ENCODE measurements at regions not wholly inside any gene's neighbourhood (a gene's known extent, or its start where the extent isn't known, plus 50 kb on each side); places are given as distances from the start of the nearest gene placed in this dataset.
"Not testable (repeated sequence)": the region's sequence is repeated elsewhere in the genome, so short reads cannot be mapped to it uniquely, and the experiment has no call there.

GRCh38 chr6:74199215-74199915, 503.4 kb downstream of the CD109 start:
- DNase-seq, result peak; percentile 17 to 62 (median 22)

DNA sequence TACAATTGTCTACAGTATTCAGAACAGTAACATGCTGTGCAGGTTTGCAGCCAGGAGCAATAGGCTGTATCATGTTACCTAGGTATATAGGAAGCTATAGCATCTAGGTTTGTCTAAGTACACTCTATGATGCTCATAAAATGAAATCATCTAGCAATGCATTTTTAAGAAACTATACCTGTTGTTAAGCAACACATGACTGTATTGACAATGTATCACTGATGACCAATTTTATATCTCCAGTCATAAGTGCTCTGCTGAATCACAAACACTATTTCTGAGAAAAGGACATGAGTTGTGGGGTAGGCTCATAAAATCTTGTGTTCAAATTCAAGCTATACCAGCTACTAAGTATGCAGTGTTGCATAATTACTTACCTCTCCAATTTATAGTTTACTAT, 501.3 kb downstream of the CD109 start:
- DNase-seq, result no peak

DNA sequence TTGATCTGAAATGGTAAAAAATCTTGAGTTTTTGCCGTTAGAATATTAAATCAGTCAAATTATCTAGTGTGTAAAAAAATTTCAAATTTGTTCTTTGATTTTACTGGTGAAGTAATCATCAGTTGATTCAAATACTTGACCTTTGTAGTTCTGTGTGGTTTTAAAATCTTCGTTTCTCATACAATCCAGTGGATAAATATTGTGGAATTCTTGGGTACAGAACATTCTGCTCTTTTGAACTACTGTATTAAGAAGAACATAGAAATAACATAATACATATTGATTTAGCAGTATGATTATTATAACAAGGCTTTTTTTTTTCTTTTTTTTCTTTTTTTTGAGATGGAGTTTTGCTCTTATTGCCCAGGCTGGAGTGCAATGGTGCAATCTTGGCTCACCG, 491.8 kb downstream of the CD109 start:
- DNase-seq, result no peak

DNA sequence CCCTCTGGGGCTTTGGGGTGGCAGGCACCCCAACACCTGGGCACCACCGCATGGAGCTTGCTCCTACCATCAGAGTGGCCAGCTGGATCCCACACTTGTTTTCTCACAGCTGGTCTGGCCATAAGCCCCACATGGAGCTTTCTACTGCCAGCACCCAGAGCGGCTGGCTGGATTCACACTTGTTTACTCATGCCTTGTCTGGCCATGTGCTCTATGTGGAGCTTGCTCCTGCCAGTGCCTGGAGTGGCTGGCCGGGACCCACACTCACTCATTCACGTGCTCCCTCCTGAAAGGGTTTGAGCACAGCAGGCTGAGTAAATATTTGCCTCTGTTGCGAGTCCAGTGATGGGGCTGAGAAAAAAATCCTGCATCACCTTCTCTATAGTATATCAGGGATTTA, 487.0 kb downstream of the CD109 start:
- DNase-seq, result no peak

DNA sequence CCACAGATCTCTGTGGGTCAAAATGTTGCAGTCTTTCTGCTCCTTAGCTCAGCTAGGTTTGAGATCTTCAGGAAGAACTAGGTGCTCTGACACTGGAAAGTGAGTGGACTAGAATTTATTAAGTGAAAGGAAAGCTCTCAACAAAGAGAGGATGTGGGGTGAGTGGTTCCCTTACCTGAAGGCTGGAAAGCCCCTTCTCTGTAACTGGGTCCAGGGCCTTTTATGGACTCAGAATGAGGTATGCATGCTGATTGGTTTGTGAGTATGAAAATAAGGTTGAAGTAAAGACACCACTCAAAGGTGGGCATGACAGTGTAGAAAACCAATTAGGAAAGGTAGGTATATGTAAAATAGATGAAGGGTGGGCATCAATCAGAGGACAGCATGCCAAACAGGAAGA, 485.5 kb downstream of the CD109 start:
- no peak for DNase-seq

DNA sequence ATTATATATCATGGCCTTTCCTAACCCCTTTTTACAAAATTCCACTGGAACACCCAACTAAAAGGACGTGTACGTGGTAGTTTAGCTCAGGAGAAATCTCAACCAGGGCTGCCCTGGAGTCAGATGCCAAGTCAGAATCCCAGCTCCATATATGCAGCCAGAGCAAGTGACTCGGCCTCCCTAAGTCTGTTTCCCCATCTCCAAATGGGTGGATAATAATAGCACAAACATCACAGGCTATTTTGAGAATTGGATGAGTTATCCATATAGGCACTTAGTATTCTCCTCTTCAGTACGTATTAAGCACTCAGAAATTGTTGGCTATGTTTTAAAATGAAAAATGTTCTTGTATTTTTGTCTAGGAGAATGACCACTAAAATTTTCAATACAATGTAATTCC, 481.5 kb downstream of the CD109 start:
- peak in 1 of 3 donors; percentile 25 for DNase-seq

- not testable (repeated sequence) for DNase-seq
Measured at GRCh38 chr6:74170550-74170949, 474.5 kb downstream of the CD109 start.

DNA sequence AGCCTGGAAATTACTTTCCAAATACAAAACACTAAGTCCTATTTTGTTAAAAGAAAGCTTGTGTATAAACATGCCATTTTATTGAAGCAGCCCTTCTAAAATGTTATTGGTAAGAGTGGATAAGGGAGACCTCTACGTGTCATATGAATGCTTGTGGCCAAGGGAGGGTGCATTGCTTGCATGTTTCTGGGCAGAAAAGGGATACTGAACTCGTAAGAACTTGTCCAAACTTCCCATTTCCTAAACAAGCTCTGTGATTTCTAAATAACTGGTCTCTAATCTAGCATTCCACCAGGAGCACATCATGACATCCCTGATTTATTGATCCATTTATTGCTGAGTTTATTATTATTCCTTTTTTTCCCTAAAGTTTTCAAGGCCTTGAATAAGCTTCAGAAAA, 474.1 kb downstream of the CD109 start:
- peak in 2 of 3 donors; percentile 15 to 21 for DNase-seq

DNA sequence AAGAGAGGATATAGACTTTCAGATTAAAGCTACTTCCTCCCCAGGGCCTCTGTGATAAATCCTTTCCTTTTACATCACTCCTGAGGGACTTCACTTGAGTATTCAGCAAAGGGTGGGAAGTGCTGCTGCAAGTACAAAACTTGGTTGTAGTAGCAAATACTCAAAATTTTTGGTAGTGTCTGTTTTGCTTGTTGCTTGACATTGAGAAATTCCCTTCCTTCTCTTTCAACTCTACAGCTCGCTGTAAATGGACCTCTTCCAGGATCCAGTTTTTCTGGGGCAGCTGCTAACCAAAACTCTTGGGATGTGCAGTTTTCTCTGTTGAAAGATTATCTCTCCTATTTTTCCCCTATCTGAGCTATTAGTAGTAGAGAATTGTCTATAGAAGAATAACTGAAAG, 472.0 kb downstream of the CD109 start:
- DNase-seq, result peak in 1 of 3 donors; percentile 37

- no peak for DNase-seq
Measured at GRCh38 chr6:74167511-74167910, 471.5 kb downstream of the CD109 start.

DNA sequence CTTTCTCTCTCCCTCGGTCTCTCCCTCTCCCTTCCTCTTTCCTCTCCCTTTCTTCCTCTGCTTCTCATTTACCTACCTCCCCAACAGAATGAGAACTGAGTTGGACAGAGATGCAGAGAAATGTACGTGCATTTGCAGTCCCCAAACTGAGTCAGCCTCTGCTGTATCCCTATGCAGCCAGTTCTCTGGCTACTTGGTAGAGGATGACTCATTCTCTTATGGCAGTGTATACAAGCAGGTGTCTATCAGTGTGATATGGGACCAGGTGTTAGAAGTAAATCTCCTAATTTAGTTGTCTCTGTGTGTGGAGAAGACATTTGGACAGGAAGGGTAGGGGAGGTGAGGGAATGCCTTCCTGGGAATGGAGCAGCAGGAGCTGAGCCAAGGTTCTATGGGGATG, 470.8 kb downstream of the CD109 start:
- DNase-seq, result peak in 1 of 3 donors; percentile 32

DNA sequence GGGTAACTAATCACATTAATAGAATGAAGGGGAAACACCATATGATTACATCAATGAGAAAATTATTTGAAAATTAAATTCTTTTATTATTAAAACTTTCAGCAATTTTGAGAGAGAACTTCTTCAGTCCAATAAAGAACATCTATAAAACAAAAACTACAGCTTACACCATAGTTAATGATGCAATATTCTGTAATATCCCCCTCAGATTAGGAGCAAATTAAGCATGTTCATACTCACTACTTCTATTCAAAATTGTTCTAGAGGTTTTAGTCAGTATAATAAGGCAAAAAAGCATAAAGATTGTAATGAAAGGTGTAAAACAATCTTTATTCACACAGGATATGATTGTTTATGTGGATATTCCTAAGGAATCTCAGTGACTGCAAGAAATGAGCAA, 465.4 kb downstream of the CD109 start:
- DNase-seq, result no peak

DNA sequence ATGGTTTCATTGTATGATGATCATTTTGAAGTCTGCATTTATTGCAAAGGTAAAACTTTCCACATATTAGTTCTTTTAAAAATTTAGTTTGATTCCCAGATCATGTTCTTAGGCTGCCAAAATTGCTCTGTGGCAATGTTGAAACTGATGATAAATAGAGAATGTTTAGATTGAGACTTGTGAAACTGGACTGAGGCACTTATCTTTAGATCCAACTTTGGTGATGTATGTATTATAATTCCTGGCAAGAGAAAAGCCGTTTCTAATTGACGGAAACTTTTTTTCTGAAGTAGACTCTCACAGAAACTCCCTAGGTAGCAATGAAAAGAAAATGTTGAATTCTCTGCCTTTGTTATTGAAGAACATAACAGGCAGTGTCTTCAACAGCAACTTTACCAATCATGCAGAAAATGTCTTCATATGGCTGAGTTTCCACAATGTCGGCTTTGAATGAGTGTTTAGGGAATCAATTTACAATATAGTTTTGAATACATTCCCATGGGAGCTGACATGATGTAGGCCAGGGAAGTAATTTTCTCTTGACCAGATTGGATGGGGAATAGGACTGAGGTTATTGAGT, 456.2 kb downstream of the CD109 start:
- peak; percentile 59 to 89 (median 75) for DNase-seq

DNA sequence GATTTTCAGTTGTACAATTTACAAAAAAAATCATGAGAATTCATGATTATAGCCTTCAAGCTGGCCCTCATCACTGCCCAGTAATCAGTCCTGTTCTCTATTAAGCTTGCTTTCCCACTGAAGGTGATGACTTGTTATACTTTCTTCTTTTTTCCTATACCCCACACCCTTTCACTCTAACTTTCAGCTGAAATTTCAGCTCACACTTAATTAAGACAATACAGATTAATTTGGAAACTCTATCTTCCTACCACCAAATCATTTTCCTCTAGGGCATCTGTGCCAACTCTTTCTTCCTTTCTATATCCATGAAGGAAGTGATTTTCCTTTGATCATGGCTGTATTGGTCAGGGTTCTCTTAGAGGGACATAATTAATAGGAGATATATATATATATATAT, 449.9 kb downstream of the CD109 start:
- DNase-seq, result no peak

GRCh38 chr6:74137911-74138310, 441.9 kb downstream of the CD109 start:
- DNase-seq, result peak in 2 of 3 donors; percentile 34 to 43

- no peak for DNase-seq
Measured at GRCh38 chr6:74134327-74134726, 438.3 kb downstream of the CD109 start.

GRCh38 chr6:74133073-74133472, 437.1 kb downstream of the CD109 start:
- no peak for DNase-seq

DNA sequence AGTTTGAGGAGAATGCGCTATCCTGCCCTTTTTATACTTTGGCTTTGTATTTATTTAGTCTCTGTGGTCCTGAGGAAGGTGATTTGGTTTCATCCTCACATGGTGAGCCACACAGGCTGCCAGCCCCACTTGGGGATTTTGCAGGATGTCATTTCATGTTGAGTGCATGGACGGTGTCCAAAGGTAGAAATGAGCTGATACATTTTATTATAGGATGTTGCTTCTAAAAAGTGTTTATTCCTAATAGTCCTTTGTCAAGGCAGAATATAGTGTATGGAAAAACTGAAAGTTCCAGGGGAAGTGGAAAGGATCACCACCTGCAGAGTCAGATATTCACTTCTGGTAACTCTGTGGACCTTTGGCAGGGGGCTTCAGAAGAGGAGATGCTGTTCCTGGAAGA, 434.6 kb downstream of the CD109 start:
- no peak for DNase-seq

- DNase-seq, result peak; percentile 22 to 60 (median 33)
Measured at GRCh38 chr6:74128536-74128935, 432.5 kb downstream of the CD109 start.

GRCh38 chr6:74117113-74117512, 421.1 kb downstream of the CD109 start:
- no peak for DNase-seq

GRCh38 chr6:74115674-74116073, 419.7 kb downstream of the CD109 start:
- DNase-seq, result no peak

DNA sequence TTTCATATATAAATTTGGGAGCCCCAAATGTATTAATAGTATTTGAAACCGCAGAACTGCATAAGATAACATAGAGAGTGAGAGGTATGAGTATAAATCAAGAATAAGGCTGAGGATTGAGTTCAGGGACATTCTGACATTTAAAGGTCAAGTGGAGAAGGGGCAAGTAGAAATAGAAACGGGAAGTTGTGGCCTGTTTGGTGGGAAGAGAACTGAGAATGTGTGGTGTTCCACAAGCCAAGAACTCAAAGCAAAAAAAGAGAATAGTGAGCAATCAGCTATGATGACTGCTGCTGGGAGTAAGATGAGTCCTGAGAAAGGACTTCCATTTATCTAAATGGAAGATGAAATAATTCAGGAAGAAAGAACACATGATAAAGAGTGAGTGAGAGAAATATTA, 418.4 kb downstream of the CD109 start:
- no peak for DNase-seq

- peak in 1 of 3 donors; percentile 10 for DNase-seq
Measured at GRCh38 chr6:74113901-74114300, 417.9 kb downstream of the CD109 start.

- DNase-seq, result no peak
Measured at GRCh38 chr6:74103417-74103816, 407.4 kb downstream of the CD109 start.
